Fibroblast of lung (primary cell): ENCODE measurements at regions not wholly inside any gene's neighbourhood (a gene's known extent, or its start where the extent isn't known, plus 50 kb on each side); places are given as distances from the start of the nearest gene placed in this dataset.

Experiments
- CTCF ChIP-seq, 2 donors: IDR thresholded peaks in 1 of 2; conservative IDR thresholded peaks in 1 of 2; 1 replicate in 1 of 2; 2 replicates in 1 of 2; pipeline ENCODE4 v1.5.1; 2011 to 2012; ENCODE audit warnings: low read length in 2 of 2, control low read depth in 1 of 2, inconsistent platforms in 1 of 2, low read depth in 1 of 2, mild to moderate bottlenecking in 1 of 2
- EZH2 ChIP-seq: IDR thresholded peaks from 2 replicates; pipeline ENCODE4 v1.5.1; 2012; ENCODE audit warnings: low read length, control low read depth, mild to moderate bottlenecking; ENCODE audit errors: missing control alignments

- TF ChIP-seq CTCF (conservative IDR thresholded peaks at IDR 0.05 in 1 of 2, IDR thresholded peaks at IDR 0.05 in 1 of 2; ENCODE audit: low read depth in 1 of 2, low read length in 2 of 2) (no peak), EZH2 (no peak)
Measured at GRCh38 chr1:115522386-115522785, 119.4 kb upstream of the VANGL1 start.
